ENCODE measurements at regions not wholly inside any gene's neighbourhood (a gene's known extent, or its start where the extent isn't known, plus 50 kb on each side); places are given as distances from the start of the nearest gene placed in this dataset.
"Not testable (repeated sequence)": the region's sequence is repeated elsewhere in the genome, so short reads cannot be mapped to it uniquely, and the experiment has no call there.

GRCh38 chr2:212897296-212897695, 254.1 kb downstream of the IKZF2 start:
- TF ChIP-seq ZFX (IDR thresholded peaks at IDR 0.05) (no peak), CTCF (conservative IDR thresholded peaks at IDR 0.05) (no peak)
- no peak overlapping the region for H3K27ac ChIP-seq

GRCh38 chr2:212894026-212894425, 257.4 kb downstream of the IKZF2 start:
- no peak overlapping the region for H3K27ac ChIP-seq
- TF ChIP-seq CTCF (conservative IDR thresholded peaks at IDR 0.05) (no peak), ZFX (IDR thresholded peaks at IDR 0.05) (no peak)

- no peak overlapping the region for H3K27ac ChIP-seq
- no peak for TF ChIP-seq CTCF (conservative IDR thresholded peaks at IDR 0.05)
- TF ChIP-seq ZFX (IDR thresholded peaks at IDR 0.05): no peak
Measured at GRCh38 chr2:212893216-212893615, 258.2 kb downstream of the IKZF2 start.

GRCh38 chr2:212892193-212892592, 259.2 kb downstream of the IKZF2 start:
- H3K27ac ChIP-seq: no peak overlapping the region
- peak; percentile 65 for TF ChIP-seq CTCF (conservative IDR thresholded peaks at IDR 0.05)
- no peak for TF ChIP-seq ZFX (IDR thresholded peaks at IDR 0.05)

- H3K27ac ChIP-seq: no peak overlapping the region
- TF ChIP-seq ZFX (IDR thresholded peaks at IDR 0.05): no peak
- no peak for TF ChIP-seq CTCF (conservative IDR thresholded peaks at IDR 0.05)
Measured at GRCh38 chr2:212891580-212891979, 259.8 kb downstream of the IKZF2 start.

GRCh38 chr2:212882626-212883025, 268.8 kb downstream of the IKZF2 start:
- no peak for TF ChIP-seq ZFX (IDR thresholded peaks at IDR 0.05)
- no peak for TF ChIP-seq CTCF (conservative IDR thresholded peaks at IDR 0.05)
- H3K27ac ChIP-seq: no peak overlapping the region

- H3K27ac ChIP-seq: not testable (repeated sequence)
Measured at GRCh38 chr2:212876556-212876955, 274.9 kb downstream of the IKZF2 start.

- not testable (repeated sequence) for H3K27ac ChIP-seq
Measured at GRCh38 chr2:212875950-212876349, 275.5 kb downstream of the IKZF2 start.

- H3K27ac ChIP-seq: no peak overlapping the region
- TF ChIP-seq CTCF (conservative IDR thresholded peaks at IDR 0.05) (no peak), ZFX (IDR thresholded peaks at IDR 0.05) (no peak)
Measured at GRCh38 chr2:212873256-212873655, 278.2 kb downstream of the IKZF2 start.
